ENCODE measurements at regions not wholly inside any gene's neighbourhood (a gene's known extent, or its start where the extent isn't known, plus 50 kb on each side); places are given as distances from the start of the nearest gene placed in this dataset.

GRCh38 chr13:64160479-64160878 is 2744.8 kb upstream of the PCDH20 start:
- TF ChIP-seq POLR2AphosphoS5 (IDR thresholded peaks at IDR 0.05; ENCODE audit: borderline replicate concordance, low read depth, low read length), result no peak
- TF ChIP-seq EZH2 (IDR thresholded peaks at IDR 0.05), result no peak
